AG04450 (cell line): ENCODE measurements at regions not wholly inside any gene's neighbourhood (a gene's known extent, or its start where the extent isn't known, plus 50 kb on each side); places are given as distances from the start of the nearest gene placed in this dataset.

Source experiments
- CTCF ChIA-PET: fragments of 300-600, 350-600 bp; formaldehyde crosslinking; extraction: SDS; loops from one replicate; lab custom pipeline; 2022; ENCODE audit warnings: antibody characterized with exemption, inconsistent platforms; lab: Charles Lee
- POLR2A ChIA-PET: fragments of 350-600 bp; formaldehyde crosslinking; extraction: SDS; loops from one replicate; lab custom pipeline; 2021; ENCODE audit warnings: antibody characterized with exemption, inconsistent platforms; lab: Yijun Ruan, JAX
- DNase-seq: peaks from one replicate; pipeline ENCODE4 v3.0.0-alpha.2; 2011; ENCODE audit warnings: low read depth, low spot score
- H3K27ac ChIP-seq: one replicate; pipeline ENCODE4 v1.5.1; 2012; ENCODE audit warnings: low read depth, low read length, control low read depth
- H3K27me3 ChIP-seq: one replicate; pipeline ENCODE4 v1.6.0; 2012; ENCODE audit warnings: low read length; ENCODE audit not compliant: control insufficient read depth, insufficient read depth
- H3K4me3 ChIP-seq: 2 replicates; pipeline ENCODE4 v1.5.1; 2011; ENCODE audit warnings: mild to moderate bottlenecking, low read depth, low read length, control low read depth
- H3K9me3 ChIP-seq: 2 replicates; pipeline ENCODE4 v1.5.1; 2012; ENCODE audit warnings: low read length; ENCODE audit not compliant: control insufficient read depth, insufficient read depth
- CTCF ChIP-seq: IDR thresholded peaks from 2 replicates; pipeline ENCODE4 v1.5.1; 2011; ENCODE audit warnings: low read depth, low read length, control low read depth, inconsistent platforms

DNA sequence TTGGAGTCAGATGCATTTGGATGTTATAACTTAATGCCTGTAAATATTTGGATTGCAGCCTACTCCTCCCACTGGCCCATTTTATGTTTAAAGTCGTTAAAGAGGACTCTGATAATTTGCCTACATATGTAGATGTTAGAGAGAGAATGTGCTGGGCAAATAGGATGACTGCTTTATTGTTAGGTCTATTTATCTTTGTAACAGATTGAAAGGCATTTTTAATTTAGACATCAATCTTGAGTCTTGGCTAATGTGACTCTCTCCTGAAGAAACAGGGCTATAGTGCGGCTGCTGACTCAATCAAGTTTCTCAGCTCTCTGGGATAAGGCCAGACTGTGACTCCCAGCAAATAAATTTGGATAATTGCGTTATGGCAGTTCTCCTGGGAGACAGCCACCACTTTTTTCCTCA, 1101.4 kb downstream of the CBLN2 start:
- no peak for DNase-seq
- ChIA-PET CTCF (no interaction called here), POLR2A (no interaction called here)
- TF ChIP-seq CTCF, result no peak
- H3K9me3 ChIP-seq, result no peaks in the 10 kb centered on the region
- no peak overlapping the region for H3K4me3 ChIP-seq
- H3K27me3 ChIP-seq, result no peaks in the 10 kb centered on the region
- no peak overlapping the region for H3K27ac ChIP-seq

DNA sequence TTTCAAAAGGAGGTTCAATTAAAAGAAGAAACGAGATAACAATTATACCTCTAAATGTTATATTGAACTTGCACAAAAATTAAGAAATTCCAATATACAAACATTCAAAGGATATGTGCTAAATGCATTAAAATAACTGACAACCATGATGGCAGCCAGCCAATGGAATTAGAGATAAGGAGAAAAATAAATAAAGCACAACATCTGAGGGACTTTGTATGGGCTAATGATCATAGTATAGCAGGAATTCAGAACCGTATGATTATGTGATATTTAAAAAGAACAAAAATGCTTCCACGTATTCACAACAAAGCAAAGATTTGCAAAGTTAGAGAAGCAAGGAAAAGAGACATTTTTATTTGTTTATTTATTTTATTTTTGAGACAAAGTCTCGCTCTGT, 1103.0 kb downstream of the CBLN2 start:
- ChIA-PET CTCF (no interaction called here), POLR2A (no interaction called here)
- Histone ChIP-seq H3K27ac (no peak overlapping the region), H3K27me3 (no peaks in the 10 kb centered on the region), H3K9me3 (no peaks in the 10 kb centered on the region), H3K4me3 (no peak overlapping the region)
- no peak for DNase-seq
- no peak for TF ChIP-seq CTCF

- Histone ChIP-seq H3K4me3 (no peak overlapping the region), H3K27ac (no peak overlapping the region), H3K9me3 (no peaks in the 10 kb centered on the region), H3K27me3 (no peaks in the 10 kb centered on the region)
- no peak for DNase-seq
- POLR2A ChIA-PET, result no interaction called here
- no peak for TF ChIP-seq CTCF
- CTCF ChIA-PET, result no interaction called here
Observed at GRCh38 chr18:71437511-71437910, 1106.6 kb downstream of the CBLN2 start.

DNA sequence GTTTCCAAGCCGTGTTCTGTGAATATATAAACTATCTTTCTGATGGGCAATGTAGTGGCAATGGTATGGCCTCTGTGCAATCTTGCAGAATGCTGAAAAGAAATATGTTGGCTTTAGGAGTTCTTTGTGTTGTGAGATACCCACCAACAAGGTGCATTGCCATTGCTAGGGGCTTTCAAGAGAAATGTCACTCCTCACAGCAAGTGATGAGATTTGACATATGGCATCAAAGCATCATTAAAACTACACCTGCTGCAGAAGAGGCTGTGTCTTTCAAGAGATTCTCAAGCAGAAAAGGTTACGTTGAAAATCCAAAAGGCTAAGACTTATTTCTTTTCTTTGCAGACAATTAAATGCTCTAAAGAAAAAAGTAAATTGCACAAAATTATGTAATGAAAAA, 1110.8 kb downstream of the CBLN2 start:
- no peak overlapping the region for H3K4me3 ChIP-seq
- CTCF ChIA-PET, result no interaction called here
- no peak for TF ChIP-seq CTCF
- POLR2A ChIA-PET, result no interaction called here
- no peaks in the 10 kb centered on the region for H3K9me3 ChIP-seq
- DNase-seq, result no peak
- H3K27me3 ChIP-seq, result no peaks in the 10 kb centered on the region
- no peak overlapping the region for H3K27ac ChIP-seq

GRCh38 chr18:71431689-71432088, 1112.5 kb downstream of the CBLN2 start:
- CTCF ChIA-PET, result no interaction called here
- POLR2A ChIA-PET, result no interaction called here
- H3K9me3 ChIP-seq, result no peaks in the 10 kb centered on the region
- no peaks in the 10 kb centered on the region for H3K27me3 ChIP-seq
- TF ChIP-seq CTCF, result no peak
- no peak overlapping the region for H3K27ac ChIP-seq
- H3K4me3 ChIP-seq, result no peak overlapping the region
- no peak for DNase-seq
